Endothelial cell of umbilical vein (primary cell): ENCODE measurements at regions not wholly inside any gene's neighbourhood (a gene's known extent, or its start where the extent isn't known, plus 50 kb on each side); places are given as distances from the start of the nearest gene placed in this dataset.

ENCODE experiments used
- CTCF ChIP-seq, 2 donors: IDR thresholded peaks; 1 replicate in 1 of 2; 2 replicates in 1 of 2; pipeline ENCODE4 v1.5.1; 2011; ENCODE audit warnings: low read length in 2 of 2, mild to moderate bottlenecking in 2 of 2, moderate library complexity in 2 of 2, control low read depth in 1 of 2, inconsistent platforms in 1 of 2, low read depth in 1 of 2; ENCODE audit not compliant: insufficient read depth in 1 of 2; ENCODE audit errors: extremely low read depth in 1 of 2
- EZH2 ChIP-seq: IDR thresholded peaks from 2 replicates; pipeline ENCODE4 v1.6.1; 2012; ENCODE audit warnings: borderline replicate concordance, low read depth, mild to moderate bottlenecking, moderate library complexity, low read length, inconsistent platforms; ENCODE audit not compliant: severe bottlenecking
- GATA2 ChIP-seq: IDR thresholded peaks from 2 replicates; pipeline ENCODE4 v1.7.0; 2011; ENCODE audit warnings: low read depth, mild to moderate bottlenecking, moderate library complexity, mixed read lengths, low read length; ENCODE audit not compliant: insufficient read length, insufficient read depth
- MAX ChIP-seq: IDR thresholded peaks from 2 replicates; pipeline ENCODE4 v1.6.1; 2011; ENCODE audit not compliant: insufficient read depth, insufficient read length
- POLR2A ChIP-seq: IDR thresholded peaks from 2 replicates; pipeline ENCODE4 v1.6.1; 2012; ENCODE audit warnings: low read depth, mild to moderate bottlenecking, control low read depth, low read length
- POLR2AphosphoS5 ChIP-seq: IDR thresholded peaks from 2 replicates; pipeline ENCODE4 v1.6.1; 2012; ENCODE audit warnings: low read depth, mild to moderate bottlenecking, control low read depth, low read length, moderate library complexity; ENCODE audit not compliant: insufficient read depth

GRCh38 chr2:70362661-70363060, 60.8 kb upstream of the FAM136A start:
- TF ChIP-seq GATA2 (no peak), CTCF (IDR thresholded peaks at IDR 0.05; ENCODE audit: extremely low read depth in 1 of 2, insufficient read depth in 1 of 2, low read depth in 1 of 2, low read length in 2 of 2) (no peak), POLR2AphosphoS5 (no peak), POLR2A (no peak), EZH2 (no peak), MAX (no peak)
